ENCODE measurements at regions not wholly inside any gene's neighbourhood (a gene's known extent, or its start where the extent isn't known, plus 50 kb on each side); places are given as distances from the start of the nearest gene placed in this dataset.

DNA sequence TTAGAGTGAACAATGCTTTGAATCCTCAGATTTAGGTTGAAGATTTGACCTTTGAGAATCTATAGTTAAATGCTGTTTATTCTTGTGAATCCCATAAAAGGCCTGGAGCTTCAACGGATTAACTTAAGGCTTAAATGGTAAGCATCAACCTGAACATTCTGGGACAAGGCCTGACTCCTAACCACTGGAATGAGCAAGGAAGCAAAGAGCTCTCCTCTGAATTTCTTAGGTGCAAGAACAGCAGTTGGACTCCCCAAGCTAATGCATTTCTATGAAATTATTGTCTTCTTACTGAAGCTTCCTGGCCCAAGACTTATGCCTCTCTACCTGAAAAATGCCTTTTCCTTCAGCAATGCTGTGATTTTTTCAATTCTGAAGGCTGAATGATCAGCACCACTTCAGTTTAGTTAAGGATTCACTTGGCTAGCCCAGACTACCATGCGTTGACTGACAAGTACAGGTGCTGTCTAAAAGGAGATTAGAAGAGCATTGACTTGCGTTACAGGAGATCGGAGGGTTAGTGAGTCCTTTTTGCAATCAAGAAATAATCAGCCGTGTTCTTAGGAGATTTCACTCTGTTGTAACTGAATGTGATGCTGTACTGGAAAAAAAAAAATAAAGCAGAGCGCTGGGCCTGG lies 178.5 kb downstream of the ZC3H11B start:
- no peaks in the 10 kb centered on the region for H3K9me3 ChIP-seq (ENCODE audit: control insufficient read depth, insufficient read depth, low read length)
- no peaks in the 10 kb centered on the region for H3K27me3 ChIP-seq (ENCODE audit: control insufficient read depth, insufficient read depth, low read length)
- no peaks in the 10 kb centered on the region for H3K36me3 ChIP-seq (ENCODE audit: control insufficient read depth, insufficient read depth, low read length)
- peaks cover 9% of the 10 kb centered on the region; the same call in 1 of the 2 replicates for H3K4me1 ChIP-seq (ENCODE audit: control insufficient read depth, insufficient read depth, low read length)
- H3K4me3 ChIP-seq (ENCODE audit: low read depth, low read length) = no peak overlapping the region
- no peak overlapping the region for H3K27ac ChIP-seq (ENCODE audit: low read depth, low read length)
- H3K9ac ChIP-seq (ENCODE audit: low read depth, low read length) = no peak overlapping the region

DNA sequence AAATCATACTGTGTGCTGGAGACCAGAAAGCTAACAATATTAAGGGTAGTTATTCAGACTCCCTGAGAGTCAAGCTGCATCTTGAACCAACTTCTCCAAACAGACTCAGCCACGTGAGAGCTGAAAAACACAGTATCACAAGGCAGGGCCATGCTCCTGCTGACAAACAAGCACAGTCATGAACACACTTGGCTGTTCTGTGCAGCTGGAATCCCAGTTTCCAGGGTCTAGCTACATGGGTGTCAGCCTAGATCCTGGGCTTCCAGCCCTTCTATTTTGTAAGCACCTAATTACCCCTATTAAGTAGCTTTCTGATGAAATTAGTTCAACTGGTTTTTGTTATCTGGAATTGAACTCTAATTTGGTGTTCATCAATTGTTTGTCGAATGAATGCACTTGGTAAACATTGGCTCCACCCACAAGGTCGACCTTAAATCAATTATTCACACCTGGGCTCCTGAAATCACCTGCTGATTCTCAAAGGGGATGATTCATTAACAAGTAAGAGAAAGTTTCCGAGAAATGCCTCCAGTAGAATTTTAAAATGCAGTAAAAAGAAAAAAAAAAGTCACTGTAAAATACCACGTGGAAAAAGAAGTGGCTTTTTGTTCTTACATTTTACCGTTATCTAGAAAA lies 179.3 kb downstream of the ZC3H11B start:
- peaks cover 9% of the 10 kb centered on the region; the same call in 1 of the 2 replicates for H3K4me1 ChIP-seq (ENCODE audit: control insufficient read depth, insufficient read depth, low read length)
- H3K27me3 ChIP-seq (ENCODE audit: control insufficient read depth, insufficient read depth, low read length) = no peaks in the 10 kb centered on the region
- no peak overlapping the region for H3K27ac ChIP-seq (ENCODE audit: low read depth, low read length)
- no peaks in the 10 kb centered on the region for H3K36me3 ChIP-seq (ENCODE audit: control insufficient read depth, insufficient read depth, low read length)
- H3K9me3 ChIP-seq (ENCODE audit: control insufficient read depth, insufficient read depth, low read length) = no peaks in the 10 kb centered on the region
- no peak overlapping the region for H3K4me3 ChIP-seq (ENCODE audit: low read depth, low read length)
- no peak overlapping the region for H3K9ac ChIP-seq (ENCODE audit: low read depth, low read length)

DNA sequence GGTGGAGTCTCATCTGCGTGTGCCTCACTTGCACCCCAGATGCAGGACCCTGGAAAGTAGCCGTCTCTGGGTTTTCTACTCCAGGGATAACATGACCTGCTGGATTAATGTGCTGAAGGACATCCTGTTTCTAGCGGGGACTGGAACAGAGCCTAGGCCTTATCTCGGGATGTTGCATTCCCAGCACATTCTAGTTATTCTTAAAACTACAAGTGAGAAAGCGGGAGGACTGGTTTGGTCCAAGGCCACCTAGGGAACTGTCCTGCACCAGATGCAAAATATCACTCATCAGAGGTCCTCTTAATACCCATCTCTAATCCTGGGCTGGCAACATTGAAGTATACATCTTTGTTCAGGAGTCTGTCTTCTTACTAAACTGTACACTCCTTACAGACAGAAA lies 179.9 kb downstream of the ZC3H11B start:
- no peaks in the 10 kb centered on the region for H3K9me3 ChIP-seq (ENCODE audit: control insufficient read depth, insufficient read depth, low read length)
- no peak overlapping the region for H3K9ac ChIP-seq (ENCODE audit: low read depth, low read length)
- H3K4me3 ChIP-seq (ENCODE audit: low read depth, low read length) = no peak overlapping the region
- no peaks in the 10 kb centered on the region for H3K36me3 ChIP-seq (ENCODE audit: control insufficient read depth, insufficient read depth, low read length)
- no peaks in the 10 kb centered on the region for H3K27me3 ChIP-seq (ENCODE audit: control insufficient read depth, insufficient read depth, low read length)
- peaks cover 9% of the 10 kb centered on the region; the same call in 1 of the 2 replicates for H3K4me1 ChIP-seq (ENCODE audit: control insufficient read depth, insufficient read depth, low read length)
- H3K27ac ChIP-seq (ENCODE audit: low read depth, low read length) = no peak overlapping the region

DNA sequence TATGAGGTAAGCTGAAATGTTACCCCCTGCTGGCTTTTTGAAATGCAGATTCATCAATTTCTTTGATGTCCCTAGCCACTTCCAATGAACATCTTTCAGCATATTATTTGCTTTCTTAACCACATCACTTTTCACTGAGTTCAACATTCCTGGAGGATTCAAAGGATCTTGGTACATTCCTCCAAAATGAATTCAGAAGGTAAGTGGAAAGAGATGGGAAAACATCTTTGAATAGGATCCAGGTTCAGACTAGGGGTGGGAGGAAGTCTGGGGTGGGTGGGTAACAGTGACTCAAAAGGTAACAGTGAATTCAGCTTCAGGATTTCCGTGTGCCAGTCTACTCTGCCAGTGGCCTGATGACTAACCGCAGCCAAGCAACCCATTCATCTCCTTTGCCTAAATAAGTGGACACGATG lies 180.7 kb downstream of the ZC3H11B start:
- no peak overlapping the region for H3K9ac ChIP-seq (ENCODE audit: low read depth, low read length)
- H3K27me3 ChIP-seq (ENCODE audit: control insufficient read depth, insufficient read depth, low read length) = no peaks in the 10 kb centered on the region
- H3K4me1 ChIP-seq (ENCODE audit: control insufficient read depth, insufficient read depth, low read length) = peaks cover 9% of the 10 kb centered on the region; the same call in 1 of the 2 replicates
- H3K36me3 ChIP-seq (ENCODE audit: control insufficient read depth, insufficient read depth, low read length) = no peaks in the 10 kb centered on the region
- H3K27ac ChIP-seq (ENCODE audit: low read depth, low read length) = no peak overlapping the region
- no peak overlapping the region for H3K4me3 ChIP-seq (ENCODE audit: low read depth, low read length)
- no peaks in the 10 kb centered on the region for H3K9me3 ChIP-seq (ENCODE audit: control insufficient read depth, insufficient read depth, low read length)

DNA sequence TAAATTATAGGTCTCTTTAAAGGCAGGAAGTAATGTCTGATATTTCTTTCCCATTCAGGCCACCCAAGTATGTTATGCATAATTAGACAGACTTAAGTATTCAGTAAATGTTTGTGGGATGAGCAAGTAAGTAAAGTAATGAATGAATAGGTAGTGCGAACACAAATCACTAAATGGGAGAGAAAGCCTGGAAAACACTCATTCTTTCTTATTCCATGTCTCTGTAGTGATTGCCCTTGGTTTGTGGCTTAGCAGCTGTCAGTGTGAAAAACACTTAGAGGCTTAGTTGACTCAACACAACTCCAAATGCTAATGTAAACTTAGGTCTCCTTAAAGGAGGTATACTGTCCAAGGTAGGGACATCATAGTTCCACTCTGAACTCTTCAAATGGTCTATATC lies 182.5 kb downstream of the ZC3H11B start:
- peaks cover 9% of the 10 kb centered on the region; the same call in 1 of the 2 replicates for H3K4me1 ChIP-seq (ENCODE audit: control insufficient read depth, insufficient read depth, low read length)
- H3K9me3 ChIP-seq (ENCODE audit: control insufficient read depth, insufficient read depth, low read length) = no peaks in the 10 kb centered on the region
- no peak overlapping the region for H3K4me3 ChIP-seq (ENCODE audit: low read depth, low read length)
- no peaks in the 10 kb centered on the region for H3K27me3 ChIP-seq (ENCODE audit: control insufficient read depth, insufficient read depth, low read length)
- no peak overlapping the region for H3K27ac ChIP-seq (ENCODE audit: low read depth, low read length)
- no peaks in the 10 kb centered on the region for H3K36me3 ChIP-seq (ENCODE audit: control insufficient read depth, insufficient read depth, low read length)
- no peak overlapping the region for H3K9ac ChIP-seq (ENCODE audit: low read depth, low read length)

DNA sequence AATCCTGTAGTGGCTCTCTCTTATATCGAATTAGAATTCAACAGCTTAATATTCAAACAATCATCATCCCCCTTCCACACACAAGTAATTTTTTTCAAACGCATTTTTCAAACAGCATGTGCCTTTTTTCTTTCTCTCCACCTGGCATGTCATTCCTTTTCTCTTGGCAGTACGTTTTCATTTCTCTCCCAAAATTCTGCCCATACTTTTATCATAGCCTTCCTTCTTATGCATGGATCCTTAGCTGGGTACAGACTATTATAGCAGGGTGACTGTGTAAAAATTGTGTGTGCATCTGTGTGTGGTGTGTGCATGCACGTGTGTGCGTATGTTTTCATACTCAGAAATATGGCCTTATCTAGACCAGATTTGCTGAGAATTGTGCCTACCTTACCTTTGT lies 184.3 kb downstream of the ZC3H11B start:
- Histone ChIP-seq H3K9ac (ENCODE audit: low read depth, low read length) (no peak overlapping the region), H3K4me1 (ENCODE audit: control insufficient read depth, insufficient read depth, low read length) (peaks cover 3% of the 10 kb centered on the region; the same call in 1 of the 2 replicates), H3K27me3 (ENCODE audit: control insufficient read depth, insufficient read depth, low read length) (no peaks in the 10 kb centered on the region), H3K9me3 (ENCODE audit: control insufficient read depth, insufficient read depth, low read length) (no peaks in the 10 kb centered on the region), H3K36me3 (ENCODE audit: control insufficient read depth, insufficient read depth, low read length) (no peaks in the 10 kb centered on the region), H3K27ac (ENCODE audit: low read depth, low read length) (no peak overlapping the region), H3K4me3 (ENCODE audit: low read depth, low read length) (no peak overlapping the region)

DNA sequence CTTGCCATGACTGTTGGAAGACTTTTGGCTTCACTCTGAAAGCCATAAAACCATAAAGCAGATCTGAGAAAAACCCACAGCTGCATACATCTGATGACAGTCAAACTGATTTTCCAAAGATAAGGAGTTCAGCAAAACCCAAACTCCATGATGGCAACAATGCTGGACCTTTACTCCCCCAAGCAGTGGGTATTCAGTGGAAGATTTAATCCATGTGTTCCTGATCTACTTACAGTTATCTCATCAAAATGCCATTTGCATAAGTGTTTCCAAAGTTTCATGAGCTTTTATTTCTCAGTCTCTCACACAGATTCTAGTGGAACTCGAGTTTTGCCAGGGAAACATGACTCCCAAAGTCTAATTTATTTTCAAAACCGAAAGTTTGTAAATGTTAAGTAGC lies 184.9 kb downstream of the ZC3H11B start:
- Histone ChIP-seq H3K4me3 (ENCODE audit: low read depth, low read length) (no peak overlapping the region), H3K4me1 (ENCODE audit: control insufficient read depth, insufficient read depth, low read length) (no peaks in the 10 kb centered on the region), H3K9me3 (ENCODE audit: control insufficient read depth, insufficient read depth, low read length) (no peaks in the 10 kb centered on the region), H3K36me3 (ENCODE audit: control insufficient read depth, insufficient read depth, low read length) (no peaks in the 10 kb centered on the region), H3K9ac (ENCODE audit: low read depth, low read length) (no peak overlapping the region), H3K27ac (ENCODE audit: low read depth, low read length) (no peak overlapping the region), H3K27me3 (ENCODE audit: control insufficient read depth, insufficient read depth, low read length) (no peaks in the 10 kb centered on the region)

DNA sequence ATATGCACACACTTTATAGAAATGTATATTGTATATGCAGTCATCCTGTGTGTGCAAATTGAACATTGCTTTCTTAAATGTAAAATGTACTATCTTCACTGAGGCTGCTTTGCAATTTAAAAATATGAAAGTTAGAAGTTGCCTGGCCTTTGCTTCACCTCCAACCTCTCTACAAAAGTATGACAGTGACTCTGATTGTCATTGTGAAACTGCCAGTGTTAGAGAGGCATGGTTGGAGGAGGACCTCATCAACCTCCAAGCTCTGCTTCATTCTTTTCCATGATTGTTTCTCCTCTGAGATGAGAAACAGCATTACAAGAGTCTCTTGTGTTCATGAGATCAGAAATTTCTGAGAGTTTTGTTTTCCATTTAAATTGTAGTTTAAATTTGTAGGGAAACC lies 185.5 kb downstream of the ZC3H11B start:
- Histone ChIP-seq H3K4me1 (ENCODE audit: control insufficient read depth, insufficient read depth, low read length) (no peaks in the 10 kb centered on the region), H3K4me3 (ENCODE audit: low read depth, low read length) (no peak overlapping the region), H3K9me3 (ENCODE audit: control insufficient read depth, insufficient read depth, low read length) (no peaks in the 10 kb centered on the region), H3K9ac (ENCODE audit: low read depth, low read length) (no peak overlapping the region), H3K27ac (ENCODE audit: low read depth, low read length) (no peak overlapping the region), H3K36me3 (ENCODE audit: control insufficient read depth, insufficient read depth, low read length) (no peaks in the 10 kb centered on the region), H3K27me3 (ENCODE audit: control insufficient read depth, insufficient read depth, low read length) (no peaks in the 10 kb centered on the region)

DNA sequence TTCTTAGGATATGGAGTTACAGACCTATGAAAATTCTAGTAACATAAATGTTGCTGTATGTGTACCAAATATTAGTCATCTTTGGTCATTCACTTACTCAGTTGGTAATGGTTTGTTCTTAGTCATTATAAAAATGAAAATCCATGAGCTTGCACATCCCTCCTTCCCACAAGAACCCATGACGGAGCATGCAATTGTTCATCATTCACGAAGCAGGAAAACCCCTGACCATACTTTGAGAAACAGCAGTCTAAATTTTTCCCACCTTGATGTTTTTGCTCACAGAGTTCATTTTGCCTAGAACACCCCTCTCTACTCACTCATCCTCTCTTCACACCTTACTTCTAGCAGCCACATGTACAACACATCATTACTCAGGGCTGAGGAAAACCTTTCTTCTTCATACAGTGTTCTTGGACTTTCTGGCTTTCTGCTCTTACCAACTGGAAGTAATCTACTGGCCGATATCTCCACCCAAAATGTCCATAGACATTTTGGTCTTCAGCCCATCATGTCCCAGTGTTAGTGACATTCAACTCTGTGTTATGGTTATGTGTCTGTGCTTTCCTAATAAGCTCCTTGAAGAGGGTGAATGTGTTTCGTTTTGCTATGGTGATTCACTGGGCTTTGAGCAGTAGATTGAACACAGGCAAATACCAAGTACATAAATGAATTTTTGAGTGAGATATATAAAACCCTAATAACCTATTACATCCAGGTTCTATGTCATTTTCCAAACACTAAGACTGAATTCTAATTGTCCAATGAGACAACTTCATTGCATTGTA lies 189.9 kb downstream of the ZC3H11B start:
- Histone ChIP-seq H3K4me1 (ENCODE audit: control insufficient read depth, insufficient read depth, low read length) (no peaks in the 10 kb centered on the region), H3K27ac (ENCODE audit: low read depth, low read length) (no peak overlapping the region), H3K9me3 (ENCODE audit: control insufficient read depth, insufficient read depth, low read length) (no peaks in the 10 kb centered on the region), H3K4me3 (ENCODE audit: low read depth, low read length) (no peak overlapping the region), H3K27me3 (ENCODE audit: control insufficient read depth, insufficient read depth, low read length) (no peaks in the 10 kb centered on the region), H3K36me3 (ENCODE audit: control insufficient read depth, insufficient read depth, low read length) (no peaks in the 10 kb centered on the region), H3K9ac (ENCODE audit: low read depth, low read length) (no peak overlapping the region)

DNA sequence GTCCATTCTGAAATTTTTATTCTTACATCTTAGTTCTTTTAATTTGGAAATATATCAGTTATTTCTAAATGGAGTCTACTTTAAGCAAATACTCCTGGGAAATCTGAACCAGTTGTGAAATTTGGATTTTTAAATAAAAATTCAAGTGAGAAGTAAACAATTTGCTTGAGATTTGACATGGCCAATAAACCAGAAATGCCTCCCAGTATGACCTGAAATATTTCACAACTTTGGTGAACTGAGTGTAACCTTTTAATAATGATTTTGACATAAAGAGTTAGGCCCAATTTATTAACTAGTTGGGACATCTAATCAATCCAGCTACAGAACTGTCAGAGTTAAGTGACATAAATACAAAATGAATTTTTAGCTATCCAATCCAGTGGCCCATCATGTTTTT lies 192.0 kb downstream of the ZC3H11B start:
- Histone ChIP-seq H3K4me1 (ENCODE audit: control insufficient read depth, insufficient read depth, low read length) (no peaks in the 10 kb centered on the region), H3K9ac (ENCODE audit: low read depth, low read length) (no peak overlapping the region), H3K9me3 (ENCODE audit: control insufficient read depth, insufficient read depth, low read length) (no peaks in the 10 kb centered on the region), H3K27me3 (ENCODE audit: control insufficient read depth, insufficient read depth, low read length) (no peaks in the 10 kb centered on the region), H3K27ac (ENCODE audit: low read depth, low read length) (no peak overlapping the region), H3K4me3 (ENCODE audit: low read depth, low read length) (no peak overlapping the region), H3K36me3 (ENCODE audit: control insufficient read depth, insufficient read depth, low read length) (no peaks in the 10 kb centered on the region)

DNA sequence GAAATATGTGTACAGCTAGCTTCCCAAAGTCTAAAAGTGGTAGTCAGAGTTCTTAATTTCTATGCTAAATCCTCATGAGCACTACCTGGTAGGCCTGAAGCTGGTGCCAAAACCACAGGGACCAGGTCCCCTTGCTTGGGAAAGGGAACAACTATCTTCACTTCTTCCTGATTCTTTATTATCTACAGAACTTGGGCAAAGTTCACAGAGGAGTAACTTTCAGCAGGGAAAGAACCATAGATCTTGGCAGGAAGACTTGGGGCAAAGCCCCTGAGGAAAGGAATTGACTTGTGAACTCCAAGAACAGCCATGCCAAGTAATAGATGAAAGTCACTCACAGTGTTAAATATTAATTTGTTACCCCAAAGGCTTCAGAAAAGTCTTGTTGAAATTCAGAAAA lies 193.0 kb downstream of the ZC3H11B start:
- Histone ChIP-seq H3K9ac (ENCODE audit: low read depth, low read length) (no peak overlapping the region), H3K4me3 (ENCODE audit: low read depth, low read length) (no peak overlapping the region), H3K4me1 (ENCODE audit: control insufficient read depth, insufficient read depth, low read length) (no peaks in the 10 kb centered on the region), H3K27ac (ENCODE audit: low read depth, low read length) (no peak overlapping the region), H3K27me3 (ENCODE audit: control insufficient read depth, insufficient read depth, low read length) (no peaks in the 10 kb centered on the region), H3K36me3 (ENCODE audit: control insufficient read depth, insufficient read depth, low read length) (no peaks in the 10 kb centered on the region), H3K9me3 (ENCODE audit: control insufficient read depth, insufficient read depth, low read length) (no peaks in the 10 kb centered on the region)

Measured in HUES48 (cell line).